NCI-H2227 (cell line): ENCODE measurements at regions not wholly inside any gene's neighbourhood (a gene's known extent, or its start where the extent isn't known, plus 50 kb on each side); places are given as distances from the start of the nearest gene placed in this dataset.
A peak's percentile ranks its signal among the peaks of the same experiment; 100 is the strongest.

Experiments used
- DNase-seq: peaks from one replicate; lab custom pipeline; 2025; ENCODE audit not compliant: unreplicated experiment; lab: John Stamatoyannopoulos, UW

- no peak for DNase-seq
Observed at GRCh38 chr13:53473397-53473796, 444.8 kb downstream of the OLFM4 start.

- DNase-seq, result no peak
Observed at GRCh38 chr13:53474878-53475277, 446.3 kb downstream of the OLFM4 start.

GRCh38 chr13:53490752-53491151 lies 462.1 kb downstream of the OLFM4 start:
- DNase-seq, result no peak

GRCh38 chr13:53494406-53494805 lies 465.8 kb downstream of the OLFM4 start:
- DNase-seq, result no peak

GRCh38 chr13:53499576-53500133 lies 471.0 kb downstream of the OLFM4 start:
- DNase-seq, result peak; percentile 18

GRCh38 chr13:53501387-53501786 lies 472.8 kb downstream of the OLFM4 start:
- DNase-seq, result no peak

- no peak for DNase-seq
Observed at GRCh38 chr13:53507741-53508140, 479.1 kb downstream of the OLFM4 start.

GRCh38 chr13:53512635-53513034 lies 484.0 kb downstream of the OLFM4 start:
- DNase-seq, result no peak

- DNase-seq, result no peak
Observed at GRCh38 chr13:53513226-53513625, 484.6 kb downstream of the OLFM4 start.

GRCh38 chr13:53520132-53520531 lies 491.5 kb downstream of the OLFM4 start:
- DNase-seq, result no peak

- no peak for DNase-seq
Observed at GRCh38 chr13:53522034-53522433, 493.4 kb downstream of the OLFM4 start.

GRCh38 chr13:53537586-53537985 lies 509.0 kb downstream of the OLFM4 start:
- DNase-seq, result no peak

- no peak for DNase-seq
Observed at GRCh38 chr13:53545340-53545941, 516.8 kb downstream of the OLFM4 start.

GRCh38 chr13:53560556-53560955 lies 531.9 kb downstream of the OLFM4 start:
- no peak for DNase-seq

GRCh38 chr13:53562419-53562818 lies 533.8 kb downstream of the OLFM4 start:
- DNase-seq, result no peak

GRCh38 chr13:53568491-53568890 lies 539.9 kb downstream of the OLFM4 start:
- DNase-seq, result no peak

GRCh38 chr13:53569453-53569852 lies 540.8 kb downstream of the OLFM4 start:
- DNase-seq, result no peak

GRCh38 chr13:53601113-53601512 lies 572.5 kb downstream of the OLFM4 start:
- DNase-seq, result no peak

- DNase-seq, result no peak
Observed at GRCh38 chr13:53605326-53605725, 576.7 kb downstream of the OLFM4 start.

GRCh38 chr13:53612200-53612599 lies 583.6 kb downstream of the OLFM4 start:
- no peak for DNase-seq

GRCh38 chr13:53622456-53622855 lies 593.8 kb downstream of the OLFM4 start:
- no peak for DNase-seq

GRCh38 chr13:53623146-53623545 lies 594.5 kb downstream of the OLFM4 start:
- DNase-seq, result no peak

- no peak for DNase-seq
Observed at GRCh38 chr13:53631511-53631910, 602.9 kb downstream of the OLFM4 start.
